ENCODE measurements at regions not wholly inside any gene's neighbourhood (a gene's known extent, or its start where the extent isn't known, plus 50 kb on each side); places are given as distances from the start of the nearest gene placed in this dataset.

DNA sequence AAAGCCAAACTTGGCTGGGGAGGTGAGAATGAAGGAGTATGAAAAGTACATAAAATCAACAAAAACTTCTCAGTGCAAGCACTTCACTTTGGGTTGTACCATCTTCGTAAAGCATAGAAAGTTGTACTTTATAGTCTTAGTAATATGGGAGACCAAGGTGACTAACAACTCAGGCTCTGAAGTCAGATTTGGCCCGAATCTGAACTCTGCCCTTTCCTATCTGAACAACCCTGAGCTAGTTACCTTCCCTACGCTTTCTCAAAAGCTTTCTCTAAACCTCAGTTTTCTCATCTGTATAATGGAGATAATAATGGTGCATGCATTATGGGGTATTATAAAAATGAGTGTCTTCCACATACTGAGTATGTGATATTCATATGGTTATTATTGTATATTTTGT is 285.4 kb upstream of the UMPS start:
- H3K27ac ChIP-seq: no peak overlapping the region
- no peaks in the 10 kb centered on the region for H3K27me3 ChIP-seq
- no peaks in the 10 kb centered on the region for H3K9me3 ChIP-seq
- TF ChIP-seq EP300 (IDR thresholded peaks at IDR 0.05): no peak
- TF ChIP-seq, protein P1, sequence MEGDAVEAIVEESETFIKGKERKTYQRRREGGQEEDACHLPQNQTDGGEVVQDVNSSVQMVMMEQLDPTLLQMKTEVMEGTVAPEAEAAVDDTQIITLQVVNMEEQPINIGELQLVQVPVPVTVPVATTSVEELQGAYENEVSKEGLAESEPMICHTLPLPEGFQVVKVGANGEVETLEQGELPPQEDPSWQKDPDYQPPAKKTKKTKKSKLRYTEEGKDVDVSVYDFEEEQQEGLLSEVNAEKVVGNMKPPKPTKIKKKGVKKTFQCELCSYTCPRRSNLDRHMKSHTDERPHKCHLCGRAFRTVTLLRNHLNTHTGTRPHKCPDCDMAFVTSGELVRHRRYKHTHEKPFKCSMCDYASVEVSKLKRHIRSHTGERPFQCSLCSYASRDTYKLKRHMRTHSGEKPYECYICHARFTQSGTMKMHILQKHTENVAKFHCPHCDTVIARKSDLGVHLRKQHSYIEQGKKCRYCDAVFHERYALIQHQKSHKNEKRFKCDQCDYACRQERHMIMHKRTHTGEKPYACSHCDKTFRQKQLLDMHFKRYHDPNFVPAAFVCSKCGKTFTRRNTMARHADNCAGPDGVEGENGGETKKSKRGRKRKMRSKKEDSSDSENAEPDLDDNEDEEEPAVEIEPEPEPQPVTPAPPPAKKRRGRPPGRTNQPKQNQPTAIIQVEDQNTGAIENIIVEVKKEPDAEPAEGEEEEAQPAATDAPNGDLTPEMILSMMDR (IDR thresholded peaks at IDR 0.05): no peak
- H3K4me3 ChIP-seq: no peak overlapping the region
- H3K36me3 ChIP-seq: peaks cover 0 to 29% (median 16%) of the 10 kb centered on the region in 4 donors
- no peak for DNase-seq
- H3K4me1 ChIP-seq: no peaks in the 10 kb centered on the region
- WGBS, 5 donors: 82 to 91% (median 86%) methylated on average over 3 of the region's 3 CpGs
- intact Hi-C loops (cut with DNase I; ENCODE audit: low total_unique reads): no loop called here

DNA sequence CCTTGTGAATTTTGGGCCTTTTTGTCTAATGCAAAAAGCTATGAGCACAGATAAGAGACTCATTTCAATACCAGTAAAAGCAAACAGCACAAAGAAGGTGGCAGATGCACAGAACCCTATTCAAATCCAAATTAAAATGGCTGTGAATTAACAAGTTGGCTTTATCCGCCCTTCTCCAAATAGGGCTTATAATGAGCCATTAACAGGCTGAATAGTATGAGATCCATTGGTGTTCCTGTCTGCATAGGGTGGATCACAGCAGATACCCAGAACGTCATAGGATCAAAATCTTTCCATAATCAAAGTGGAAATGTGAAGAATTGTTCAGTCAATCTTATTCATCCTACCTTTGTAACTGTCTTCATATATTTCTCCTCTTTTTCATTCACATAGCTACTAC is 282.4 kb upstream of the UMPS start:
- intact Hi-C loops (cut with DNase I; ENCODE audit: low total_unique reads): no loop called here
- TF ChIP-seq, protein P1 (IDR thresholded peaks at IDR 0.05): no peak
- TF ChIP-seq POLR2AphosphoS5 (IDR thresholded peaks at IDR 0.05) (no peak), POLR2A (IDR thresholded peaks at IDR 0.05) (no peak), EP300 (IDR thresholded peaks at IDR 0.05) (no peak)
- no peak for DNase-seq
- no peak overlapping the region for H3K27ac ChIP-seq
- 47 to 93% (median 86%) methylated on average over 2 of the region's 2 CpGs for WGBS, 5 donors
- H3K27me3 ChIP-seq: no peaks in the 10 kb centered on the region
- H3K9me3 ChIP-seq: no peaks in the 10 kb centered on the region
- H3K4me3 ChIP-seq: no peak overlapping the region
- no peaks in the 10 kb centered on the region for H3K4me1 ChIP-seq
- H3K36me3 ChIP-seq: peaks cover 0 to 29% (median 19%) of the 10 kb centered on the region in 4 donors

DNA sequence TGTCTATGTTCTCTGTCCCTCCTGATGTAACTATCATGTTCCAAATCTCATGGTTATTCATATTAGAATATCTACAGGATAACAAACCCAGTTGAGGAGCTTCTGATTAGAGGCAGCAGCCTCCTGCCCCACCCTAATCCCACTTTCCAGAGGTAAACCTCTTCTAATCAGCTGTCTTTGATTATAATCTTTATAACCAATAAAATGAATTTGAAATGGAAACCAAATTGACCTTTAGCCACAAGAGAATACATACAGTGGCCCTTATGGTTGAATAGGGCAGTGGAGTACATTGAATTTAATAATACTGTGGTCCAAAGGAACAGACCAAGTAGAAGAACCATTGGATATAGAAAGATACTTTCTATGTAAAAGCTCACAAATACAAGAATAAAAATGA is 281.3 kb upstream of the UMPS start:
- Histone ChIP-seq H3K9me3 (no peaks in the 10 kb centered on the region), H3K4me3 (no peak overlapping the region), H3K4me1 (no peaks in the 10 kb centered on the region), H3K27me3 (no peaks in the 10 kb centered on the region), H3K27ac (no peak overlapping the region), H3K36me3 (peaks cover 0 to 27% (median 19%) of the 10 kb centered on the region in 4 donors)
- DNase-seq: no peak
- intact Hi-C loops (cut with DNase I; ENCODE audit: low total_unique reads): no loop called here
- no peak for TF ChIP-seq POLR2AphosphoS5 (IDR thresholded peaks at IDR 0.05)
- TF ChIP-seq, protein P1 (IDR thresholded peaks at IDR 0.05): no peak
- TF ChIP-seq POLR2A (IDR thresholded peaks at IDR 0.05): no peak
- TF ChIP-seq EP300 (IDR thresholded peaks at IDR 0.05): no peak

DNA sequence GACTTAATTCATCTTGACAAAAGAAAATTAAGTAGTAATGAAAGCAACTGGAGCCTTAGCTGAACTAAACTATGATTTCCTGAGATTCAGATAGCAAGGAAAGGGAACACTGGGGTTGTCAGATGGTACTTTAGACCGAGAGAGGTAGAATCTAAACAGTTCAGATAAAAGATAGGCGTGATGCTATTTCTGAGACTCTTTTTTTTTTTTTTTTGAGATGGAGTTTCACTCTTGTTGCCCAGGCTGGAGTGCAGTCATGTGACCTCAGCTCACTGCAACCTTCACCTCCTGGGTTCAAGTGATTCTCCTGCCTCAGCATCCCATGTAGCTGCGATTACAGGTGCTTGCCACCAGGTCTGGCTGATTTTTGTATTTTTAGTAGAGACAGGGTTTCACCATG is 279.9 kb upstream of the UMPS start:
- intact Hi-C loops (cut with DNase I; ENCODE audit: low total_unique reads): no loop called here
- peaks cover 0 to 24% (median 19%) of the 10 kb centered on the region in 4 donors for H3K36me3 ChIP-seq
- H3K27ac ChIP-seq: no peak overlapping the region
- no peaks in the 10 kb centered on the region for H3K9me3 ChIP-seq
- TF ChIP-seq POLR2A (IDR thresholded peaks at IDR 0.05): no peak
- no peak for TF ChIP-seq POLR2AphosphoS5 (IDR thresholded peaks at IDR 0.05)
- TF ChIP-seq EP300 (IDR thresholded peaks at IDR 0.05): no peak
- TF ChIP-seq, protein P1 (IDR thresholded peaks at IDR 0.05): no peak
- no peak overlapping the region for H3K4me3 ChIP-seq
- 78 to 92% (median 89%) methylated on average over 3 of the region's 3 CpGs for WGBS, 5 donors
- no peaks in the 10 kb centered on the region for H3K4me1 ChIP-seq
- DNase-seq: no peak
- H3K27me3 ChIP-seq: no peaks in the 10 kb centered on the region

All from stomach (tissue), 8 donors.